ENCODE measurements at regions not wholly inside any gene's neighbourhood (a gene's known extent, or its start where the extent isn't known, plus 50 kb on each side); places are given as distances from the start of the nearest gene placed in this dataset.

GRCh38 chr10:129187331-129187730, 279.7 kb upstream of the MGMT start:
- H3K36me3 ChIP-seq (ENCODE audit: insufficient read depth, low read length): no peaks in the 10 kb centered on the region
- H2AFZ ChIP-seq (ENCODE audit: low read depth, low read length): no peak overlapping the region
- H3F3A ChIP-seq (ENCODE audit: insufficient read depth, low read length, poor library complexity, severe bottlenecking): no peaks in the 10 kb centered on the region
- no peak overlapping the region for H3K27ac ChIP-seq (ENCODE audit: low read length)
- H3K27me3 ChIP-seq (ENCODE audit: insufficient read depth, low read depth, low read length): no peaks in the 10 kb centered on the region
- no peak overlapping the region for H3K4me3 ChIP-seq (ENCODE audit: low read length)
- no peak for TF ChIP-seq POLR2AphosphoS5 (IDR thresholded peaks at IDR 0.05)
- no peak for TF ChIP-seq EP300 (conservative IDR thresholded peaks at IDR 0.05; ENCODE audit: poor library complexity, severe bottlenecking)
- TF ChIP-seq TAF1 (IDR thresholded peaks at IDR 0.05; ENCODE audit: low read depth): no peak
- TF ChIP-seq MXI1 (conservative IDR thresholded peaks at IDR 0.05; ENCODE audit: poor library complexity, severe bottlenecking): no peak
- TF ChIP-seq CTCF (IDR thresholded peaks at IDR 0.05; ENCODE audit: poor library complexity, severe bottlenecking): no peak
- TF ChIP-seq EZH2 (IDR thresholded peaks at IDR 0.05; ENCODE audit: borderline replicate concordance, insufficient read depth, low read length, poor library complexity, severe bottlenecking): no peak
- TF ChIP-seq RAD21 (conservative IDR thresholded peaks at IDR 0.05): no peak
- TF ChIP-seq SMC3 (conservative IDR thresholded peaks at IDR 0.05; ENCODE audit: poor library complexity): no peak
- no peak for TF ChIP-seq REST (IDR thresholded peaks at IDR 0.05; ENCODE audit: borderline replicate concordance)
- no peak overlapping the region for H3K4me2 ChIP-seq (ENCODE audit: low read length)
- H3K9ac ChIP-seq (ENCODE audit: low read length): no peak overlapping the region
- no peaks in the 10 kb centered on the region for H3K9me3 ChIP-seq (ENCODE audit: low read length)
- no peaks in the 10 kb centered on the region for H3K79me2 ChIP-seq (replicated peaks; ENCODE audit: insufficient read depth, low read length)
- H4K20me1 ChIP-seq (ENCODE audit: insufficient read depth): no peaks in the 10 kb centered on the region
- no peaks in the 10 kb centered on the region for H3K9me2 ChIP-seq (ENCODE audit: insufficient read depth, low read length)

DNA sequence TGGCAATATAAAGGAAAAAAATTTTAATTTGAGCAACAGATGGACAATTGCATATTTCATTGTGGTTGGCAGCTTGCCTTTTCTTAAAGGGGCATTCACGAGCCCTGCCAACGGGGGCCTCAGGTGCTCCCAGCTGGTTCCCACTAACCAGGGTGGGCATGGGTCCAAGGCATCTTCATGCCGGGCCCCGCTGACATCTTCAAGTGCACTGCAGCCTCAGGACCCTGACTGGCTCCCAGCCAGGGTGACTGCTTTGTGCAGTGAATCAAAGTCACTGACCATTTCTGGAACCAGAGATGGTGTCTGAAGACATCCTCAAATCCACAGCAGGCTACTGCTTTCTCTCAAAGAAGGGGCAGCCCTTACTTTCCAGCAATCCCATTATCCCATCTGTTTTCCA, 275.2 kb upstream of the MGMT start:
- Histone ChIP-seq H2AFZ (ENCODE audit: low read depth, low read length) (no peak overlapping the region), H3K27ac (ENCODE audit: low read length) (no peak overlapping the region), H3K9ac (ENCODE audit: low read length) (no peak overlapping the region), H3K36me3 (ENCODE audit: insufficient read depth, low read length) (no peaks in the 10 kb centered on the region), H3K9me2 (ENCODE audit: insufficient read depth, low read length) (no peaks in the 10 kb centered on the region), H3F3A (ENCODE audit: insufficient read depth, low read length, poor library complexity, severe bottlenecking) (no peaks in the 10 kb centered on the region), H3K27me3 (ENCODE audit: insufficient read depth, low read depth, low read length) (no peaks in the 10 kb centered on the region), H4K20me1 (ENCODE audit: insufficient read depth) (no peaks in the 10 kb centered on the region), H3K4me3 (ENCODE audit: low read length) (no peak overlapping the region), H3K79me2 (replicated peaks; ENCODE audit: insufficient read depth, low read length) (no peaks in the 10 kb centered on the region), H3K9me3 (ENCODE audit: low read length) (no peaks in the 10 kb centered on the region), H3K4me2 (ENCODE audit: low read length) (no peak overlapping the region)
- no peak for TF ChIP-seq MXI1 (conservative IDR thresholded peaks at IDR 0.05; ENCODE audit: poor library complexity, severe bottlenecking)
- TF ChIP-seq RAD21 (conservative IDR thresholded peaks at IDR 0.05): no peak
- no peak for TF ChIP-seq REST (IDR thresholded peaks at IDR 0.05; ENCODE audit: borderline replicate concordance)
- TF ChIP-seq SMC3 (conservative IDR thresholded peaks at IDR 0.05; ENCODE audit: poor library complexity): no peak
- TF ChIP-seq TAF1 (IDR thresholded peaks at IDR 0.05; ENCODE audit: low read depth): no peak
- no peak for TF ChIP-seq EP300 (conservative IDR thresholded peaks at IDR 0.05; ENCODE audit: poor library complexity, severe bottlenecking)
- no peak for TF ChIP-seq POLR2AphosphoS5 (IDR thresholded peaks at IDR 0.05)
- no peak for TF ChIP-seq EZH2 (IDR thresholded peaks at IDR 0.05; ENCODE audit: borderline replicate concordance, insufficient read depth, low read length, poor library complexity, severe bottlenecking)
- TF ChIP-seq CTCF (IDR thresholded peaks at IDR 0.05; ENCODE audit: poor library complexity, severe bottlenecking): no peak
